Gastroesophageal sphincter (tissue), 4 donors: ENCODE measurements at regions not wholly inside any gene's neighbourhood (a gene's known extent, or its start where the extent isn't known, plus 50 kb on each side); places are given as distances from the start of the nearest gene placed in this dataset.

Source experiments
- ATAC-seq: fragments of 150-250 bp; one replicate; pipeline ENCODE4 v1.9.1; 2016; ENCODE audit warnings: mild to moderate bottlenecking, moderate library complexity
- H3K27ac ChIP-seq, 4 donors: fragments of 200-600 bp; sonication (generic) in 3 of 4; 1 replicate in 3 of 4; 2 replicates in 1 of 4; pipeline ENCODE4 v1.5.1; 2016 to 2019
- H3K27me3 ChIP-seq: fragments of 200-600 bp; sonication (generic); one replicate; pipeline ENCODE4 v1.5.1; 2019
- H3K36me3 ChIP-seq, 2 donors: fragments of 200-600 bp; sonication (generic); one replicate each; pipeline ENCODE4 v1.5.1; 2019; ENCODE audit warnings: control low read depth in 1 of 2
- H3K4me1 ChIP-seq, 3 donors: fragments of 200-600 bp; sonication (generic); 1 replicate in 2 of 3; 2 replicates in 1 of 3; pipeline ENCODE4 v1.5.1; 2016 to 2019; ENCODE audit warnings: control low read depth in 2 of 3
- H3K4me3 ChIP-seq, 2 donors: fragments of 200-600 bp; sonication (generic); one replicate each; pipeline ENCODE4 v1.5.1; 2019; ENCODE audit warnings: mild to moderate bottlenecking in 1 of 2, moderate library complexity in 1 of 2
- H3K9me3 ChIP-seq, 3 donors: fragments of 200-600 bp; sonication (generic); one replicate each; pipeline ENCODE4 v1.5.1; 2017 to 2019; ENCODE audit warnings: control low read depth in 2 of 3
- EP300 ChIP-seq: sonication (generic); formaldehyde crosslinking; IDR thresholded peaks from one replicate; pipeline ENCODE4 v1.6.1; 2017; ENCODE audit warnings: antibody characterized with exemption, mild to moderate bottlenecking
- POLR2A ChIP-seq, 2 donors: fragments of 450-650 bp; IDR thresholded peaks; one replicate each; pipeline ENCODE4 v1.6.1; 2017; ENCODE audit warnings: antibody characterized with exemption in 2 of 2, mild to moderate bottlenecking in 2 of 2, moderate library complexity in 1 of 2
- POLR2AphosphoS5 ChIP-seq: sonication (generic); formaldehyde crosslinking; IDR thresholded peaks from one replicate; pipeline ENCODE4 v1.6.1; 2017; ENCODE audit warnings: antibody characterized with exemption
- WGBS, 2 donors: methylation state at CpG; one replicate each; pipeline ENCODE4 v1.1.5; 2018; ENCODE audit warnings: low coverage in 1 of 2; 5-methylcytosine and 5-hydroxymethylcytosine counted together
- TF ChIP-seq, protein P1 (sequence below), 4 experiments: fragments of 200-600 bp in 2 of 4; fragments of 450-650 bp in 2 of 4; sonication (generic) in 1 of 4; IDR thresholded peaks; one replicate each; pipeline ENCODE4 v1.5.1; 2017 to 2019; ENCODE audit warnings: antibody characterized with exemption in 4 of 4, mild to moderate bottlenecking in 2 of 4, moderate library complexity in 2 of 4

DNA sequence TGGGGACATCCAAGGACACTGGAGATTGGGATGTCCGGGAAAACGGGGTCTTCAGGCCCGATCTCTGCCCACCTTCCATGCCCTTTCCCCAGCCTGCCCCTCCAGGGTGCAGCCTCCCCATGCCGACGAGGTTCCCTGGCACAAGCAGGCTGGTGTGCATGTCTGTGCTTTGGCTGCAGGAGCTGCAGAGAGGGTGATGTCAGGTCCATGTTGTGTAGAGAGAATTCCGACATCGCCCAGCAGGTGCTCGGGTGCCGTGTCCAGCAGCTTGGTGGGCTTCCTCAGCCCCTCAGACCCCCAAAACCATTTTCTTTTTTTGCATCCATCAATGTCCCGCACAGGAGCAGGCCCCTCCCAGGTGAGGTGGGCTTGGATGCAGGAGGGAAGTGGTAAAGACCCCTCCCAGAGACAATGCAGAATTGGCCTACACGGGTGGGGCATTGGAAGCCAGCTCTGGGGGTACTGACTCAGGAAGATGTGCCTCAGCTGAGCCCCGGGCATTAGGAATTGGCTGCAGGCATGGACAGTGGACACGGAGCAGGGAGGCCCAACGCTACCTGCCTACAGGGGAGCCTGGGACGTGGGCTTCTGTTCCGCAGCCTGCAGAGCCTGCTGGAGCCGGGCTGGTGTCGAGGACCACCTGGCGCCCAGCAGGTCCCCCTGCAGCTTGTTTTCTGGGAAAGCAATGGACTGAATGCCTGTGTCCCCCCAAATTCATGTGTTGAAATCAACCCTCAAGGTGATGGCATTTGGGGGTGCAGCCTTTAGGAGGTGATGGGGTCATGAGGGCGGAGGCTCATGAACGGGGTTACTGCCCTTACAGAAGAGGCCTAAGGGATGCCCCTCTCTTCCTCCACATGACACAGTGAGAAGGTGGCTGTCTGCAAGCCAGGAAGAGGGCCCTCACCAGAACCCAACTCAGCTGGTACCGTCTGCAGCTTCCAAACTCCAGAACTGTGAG is 97.5 kb downstream of the METRNL start:
- no peak for TF ChIP-seq POLR2A (IDR thresholded peaks at IDR 0.05)
- no peak for TF ChIP-seq POLR2AphosphoS5
- TF ChIP-seq EP300: no peak
- TF ChIP-seq, protein P1, sequence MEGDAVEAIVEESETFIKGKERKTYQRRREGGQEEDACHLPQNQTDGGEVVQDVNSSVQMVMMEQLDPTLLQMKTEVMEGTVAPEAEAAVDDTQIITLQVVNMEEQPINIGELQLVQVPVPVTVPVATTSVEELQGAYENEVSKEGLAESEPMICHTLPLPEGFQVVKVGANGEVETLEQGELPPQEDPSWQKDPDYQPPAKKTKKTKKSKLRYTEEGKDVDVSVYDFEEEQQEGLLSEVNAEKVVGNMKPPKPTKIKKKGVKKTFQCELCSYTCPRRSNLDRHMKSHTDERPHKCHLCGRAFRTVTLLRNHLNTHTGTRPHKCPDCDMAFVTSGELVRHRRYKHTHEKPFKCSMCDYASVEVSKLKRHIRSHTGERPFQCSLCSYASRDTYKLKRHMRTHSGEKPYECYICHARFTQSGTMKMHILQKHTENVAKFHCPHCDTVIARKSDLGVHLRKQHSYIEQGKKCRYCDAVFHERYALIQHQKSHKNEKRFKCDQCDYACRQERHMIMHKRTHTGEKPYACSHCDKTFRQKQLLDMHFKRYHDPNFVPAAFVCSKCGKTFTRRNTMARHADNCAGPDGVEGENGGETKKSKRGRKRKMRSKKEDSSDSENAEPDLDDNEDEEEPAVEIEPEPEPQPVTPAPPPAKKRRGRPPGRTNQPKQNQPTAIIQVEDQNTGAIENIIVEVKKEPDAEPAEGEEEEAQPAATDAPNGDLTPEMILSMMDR (IDR thresholded peaks at IDR 0.05): no peak
- Histone ChIP-seq H3K9me3 (no peaks in the 10 kb centered on the region), H3K36me3 (no peaks in the 10 kb centered on the region), H3K27me3 (peaks cover 3% of the 10 kb centered on the region), H3K27ac (no peak overlapping the region), H3K4me1 (no peaks in the 10 kb centered on the region), H3K4me3 (no peak overlapping the region)
- ATAC-seq: no peak
- WGBS, 2 donors: 90 to 96% methylated on average over 8 to 10 of the region's 22 CpGs

DNA sequence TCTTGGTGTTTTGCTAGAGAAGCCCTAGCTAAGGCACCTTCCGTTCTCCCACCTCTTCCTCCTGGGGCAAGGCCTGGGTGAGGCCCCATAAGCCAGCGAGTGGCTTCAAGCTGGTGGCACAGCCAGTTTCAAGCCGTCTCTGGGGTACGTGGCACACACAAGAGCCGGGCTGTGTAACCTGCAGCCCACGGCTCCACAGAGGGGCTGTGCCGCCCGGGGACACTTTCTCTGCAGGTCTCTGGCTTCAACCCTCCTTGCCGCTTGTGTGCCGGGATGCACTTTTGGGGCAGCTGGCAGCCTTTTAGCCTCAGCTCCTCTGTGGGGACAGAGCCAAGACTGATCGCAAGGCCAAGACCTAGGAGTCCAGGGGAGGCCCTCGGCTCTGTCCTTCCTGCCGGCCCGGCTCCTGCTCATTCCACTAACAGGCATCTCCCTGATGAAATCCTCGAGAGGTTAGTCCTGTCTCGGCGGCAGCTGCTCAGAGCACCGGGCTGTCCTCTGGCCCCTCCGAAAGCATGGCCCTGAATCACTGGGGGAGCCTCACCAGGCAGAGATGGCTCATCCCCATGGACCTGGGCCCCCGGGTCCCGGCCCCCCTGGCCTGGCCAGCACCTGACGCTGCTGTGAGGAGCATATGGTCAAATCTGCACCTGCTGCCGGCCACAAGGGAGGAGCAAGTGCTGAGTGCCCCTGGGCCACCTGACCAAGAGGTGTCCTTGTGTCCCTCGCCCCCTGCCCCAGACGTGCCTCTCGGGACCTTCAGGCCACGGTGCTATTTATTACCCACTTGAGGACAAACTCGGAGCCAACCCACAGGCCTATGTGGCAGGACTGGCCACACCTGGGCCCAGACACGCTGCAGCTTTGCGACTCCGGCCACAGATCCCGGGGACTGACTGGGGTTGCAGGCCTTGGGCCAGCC is 98.5 kb downstream of the METRNL start:
- Histone ChIP-seq H3K9me3 (no peaks in the 10 kb centered on the region), H3K36me3 (no peaks in the 10 kb centered on the region), H3K4me1 (no peaks in the 10 kb centered on the region), H3K27ac (no peak overlapping the region), H3K27me3 (no peaks in the 10 kb centered on the region), H3K4me3 (no peak overlapping the region)
- 93 to 95% methylated on average over 6 of the region's 32 CpGs for WGBS, 2 donors
- TF ChIP-seq, protein P1 (IDR thresholded peaks at IDR 0.05): no peak
- ATAC-seq: no peak

DNA sequence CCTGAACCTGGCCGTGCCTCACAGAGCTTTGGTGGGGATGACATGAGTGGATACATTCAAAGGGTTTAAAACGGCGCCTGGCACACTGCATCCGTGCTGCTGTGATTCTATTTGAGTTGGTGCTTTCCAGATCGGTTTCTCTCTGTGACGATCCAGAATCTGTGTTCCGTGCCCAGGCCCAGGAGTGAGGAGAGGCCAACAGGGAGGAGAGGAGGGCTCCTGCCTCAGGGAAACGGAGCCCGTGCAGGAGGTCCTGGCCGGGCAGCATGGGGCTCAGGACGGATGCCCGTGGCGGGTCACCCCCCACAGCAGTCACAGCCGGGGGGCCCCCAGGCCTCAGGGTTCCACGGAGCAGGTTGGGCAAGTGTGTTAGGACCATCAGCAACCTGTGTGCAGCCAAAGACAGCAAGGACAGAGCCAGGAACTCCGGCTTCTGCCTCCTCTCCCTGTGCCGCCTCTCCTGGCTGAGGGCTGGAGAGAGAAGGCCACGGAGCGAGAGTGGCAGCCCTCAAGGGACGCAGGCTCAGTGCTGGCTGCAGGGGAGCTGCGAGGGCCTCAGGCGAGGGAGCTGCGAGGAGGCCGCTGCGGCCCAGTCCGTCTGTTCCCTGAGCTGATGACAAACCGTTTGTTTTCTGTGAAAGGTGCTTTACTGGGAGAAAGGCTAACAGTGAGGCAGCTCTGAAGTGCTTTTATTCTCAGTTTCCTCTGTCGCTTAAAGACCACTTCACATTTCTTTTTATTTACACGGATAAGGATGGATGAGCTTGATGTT is 99.3 kb downstream of the METRNL start:
- H3K27ac ChIP-seq: no peak overlapping the region
- H3K27me3 ChIP-seq: no peaks in the 10 kb centered on the region
- no peak overlapping the region for H3K4me3 ChIP-seq
- no peaks in the 10 kb centered on the region for H3K9me3 ChIP-seq
- peaks cover 0 to 6% (median 0%) of the 10 kb centered on the region in 3 donors for H3K4me1 ChIP-seq
- no peaks in the 10 kb centered on the region for H3K36me3 ChIP-seq
- no peak for TF ChIP-seq EP300
- TF ChIP-seq, protein P1 (IDR thresholded peaks at IDR 0.05): no peak
- no peak for TF ChIP-seq POLR2A (IDR thresholded peaks at IDR 0.05)
- no peak for TF ChIP-seq POLR2AphosphoS5
- 83 to 87% methylated on average over 12 of the region's 29 CpGs for WGBS, 2 donors
- no peak for ATAC-seq

DNA sequence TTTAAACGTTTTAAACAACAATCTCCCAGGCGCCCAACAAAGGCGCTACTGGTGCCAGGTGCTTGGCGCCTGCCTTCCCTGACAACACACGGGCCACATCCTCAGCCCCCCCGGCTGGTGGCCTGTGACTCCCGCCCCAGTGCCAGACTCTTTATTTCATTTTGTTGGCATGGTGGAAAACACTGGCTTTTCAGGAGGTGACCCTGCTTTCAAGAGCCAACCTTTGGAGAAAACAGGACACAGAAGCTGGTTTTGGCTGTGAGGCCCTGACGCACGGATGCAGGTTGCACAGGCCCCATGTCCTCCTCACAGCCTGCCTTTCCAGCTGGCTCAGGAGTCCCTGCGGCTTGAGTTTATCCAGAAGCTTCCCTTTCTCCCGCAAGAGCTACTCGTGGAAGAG is 100.0 kb downstream of the METRNL start:
- Histone ChIP-seq H3K27ac (no peak overlapping the region), H3K4me1 (peaks cover 0 to 8% (median 0%) of the 10 kb centered on the region in 3 donors), H3K4me3 (no peak overlapping the region), H3K36me3 (no peaks in the 10 kb centered on the region), H3K27me3 (no peaks in the 10 kb centered on the region), H3K9me3 (no peaks in the 10 kb centered on the region)
- WGBS, 2 donors: 58 to 94% methylated on average over 9 of the region's 12 CpGs
- TF ChIP-seq POLR2A (IDR thresholded peaks at IDR 0.05): no peak
- TF ChIP-seq, protein P1 (IDR thresholded peaks at IDR 0.05): no peak
- TF ChIP-seq EP300: no peak
- no peak for TF ChIP-seq POLR2AphosphoS5
- ATAC-seq: peak; percentile 43
